Glutamatergic neuron (in vitro differentiated cells): ENCODE measurements at regions not wholly inside any gene's neighbourhood (a gene's known extent, or its start where the extent isn't known, plus 50 kb on each side); places are given as distances from the start of the nearest gene placed in this dataset.

Experiments used
- DNase-seq: peaks from one replicate; pipeline ENCODE4 v3.0.0; 2022
- H3K27ac Mint-ChIP-seq: one replicate; pipeline ENCODE4 v1.8.0; 2020; ENCODE audit warnings: mild to moderate bottlenecking, mixed read lengths, inconsistent platforms; ENCODE audit not compliant: unreplicated experiment
- H3K27me3 Mint-ChIP-seq: one replicate; pipeline ENCODE4 v1.8.0; 2020; ENCODE audit warnings: mild to moderate bottlenecking, moderate library complexity, mixed read lengths, inconsistent platforms; ENCODE audit not compliant: unreplicated experiment
- H3K36me3 Mint-ChIP-seq: one replicate; pipeline ENCODE4 v1.8.0; 2020; ENCODE audit warnings: mild to moderate bottlenecking, mixed read lengths, inconsistent platforms; ENCODE audit not compliant: unreplicated experiment
- H3K4me1 Mint-ChIP-seq: one replicate; pipeline ENCODE4 v1.8.0; 2020; ENCODE audit warnings: mild to moderate bottlenecking, low read depth, mixed read lengths, inconsistent platforms; ENCODE audit not compliant: unreplicated experiment
- H3K4me3 Mint-ChIP-seq: one replicate; pipeline ENCODE4 v1.8.0; 2020; ENCODE audit warnings: mild to moderate bottlenecking, mixed read lengths, inconsistent platforms; ENCODE audit not compliant: unreplicated experiment
- H3K9me3 Mint-ChIP-seq: one replicate; pipeline ENCODE4 v1.8.0; 2020; ENCODE audit warnings: mild to moderate bottlenecking, moderate library complexity, mixed read lengths, inconsistent platforms; ENCODE audit not compliant: unreplicated experiment
- TF ChIP-seq, protein P1 (sequence below): fragments of 200-600 bp; sonication (generic); IDR thresholded peaks from one replicate; pipeline ENCODE4 v1.5.0; 2021; ENCODE audit not compliant: partially characterized antibody, unreplicated experiment

DNA sequence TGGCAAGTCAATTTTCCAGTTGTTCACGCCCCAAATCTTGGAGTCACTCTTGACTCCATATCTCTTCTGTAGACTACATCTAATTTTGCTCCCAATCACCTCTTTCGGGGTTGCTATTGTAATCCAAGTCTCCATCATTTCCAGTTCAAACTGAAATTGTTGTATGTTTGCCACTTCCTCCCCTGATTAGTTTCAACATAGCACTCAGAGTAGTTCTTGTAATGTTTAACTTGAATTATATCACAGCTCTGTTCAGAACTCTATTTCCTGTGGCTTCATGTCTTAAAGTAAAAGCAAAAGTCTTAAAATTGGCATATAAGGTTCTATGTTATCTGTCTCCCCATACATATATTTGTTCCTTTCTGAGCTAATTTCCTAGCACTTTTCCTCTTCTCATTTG is 348.5 kb upstream of the RIOK2 start:
- Mint-ChIP-seq H3K27ac (no peak overlapping the region), H3K27me3 (no peaks in the 10 kb centered on the region), H3K36me3 (no peaks in the 10 kb centered on the region), H3K9me3 (no peaks in the 10 kb centered on the region), H3K4me3 (no peak overlapping the region), H3K4me1 (peaks cover 4% of the 10 kb centered on the region)
- DNase-seq: no peak
- TF ChIP-seq, protein P1, sequence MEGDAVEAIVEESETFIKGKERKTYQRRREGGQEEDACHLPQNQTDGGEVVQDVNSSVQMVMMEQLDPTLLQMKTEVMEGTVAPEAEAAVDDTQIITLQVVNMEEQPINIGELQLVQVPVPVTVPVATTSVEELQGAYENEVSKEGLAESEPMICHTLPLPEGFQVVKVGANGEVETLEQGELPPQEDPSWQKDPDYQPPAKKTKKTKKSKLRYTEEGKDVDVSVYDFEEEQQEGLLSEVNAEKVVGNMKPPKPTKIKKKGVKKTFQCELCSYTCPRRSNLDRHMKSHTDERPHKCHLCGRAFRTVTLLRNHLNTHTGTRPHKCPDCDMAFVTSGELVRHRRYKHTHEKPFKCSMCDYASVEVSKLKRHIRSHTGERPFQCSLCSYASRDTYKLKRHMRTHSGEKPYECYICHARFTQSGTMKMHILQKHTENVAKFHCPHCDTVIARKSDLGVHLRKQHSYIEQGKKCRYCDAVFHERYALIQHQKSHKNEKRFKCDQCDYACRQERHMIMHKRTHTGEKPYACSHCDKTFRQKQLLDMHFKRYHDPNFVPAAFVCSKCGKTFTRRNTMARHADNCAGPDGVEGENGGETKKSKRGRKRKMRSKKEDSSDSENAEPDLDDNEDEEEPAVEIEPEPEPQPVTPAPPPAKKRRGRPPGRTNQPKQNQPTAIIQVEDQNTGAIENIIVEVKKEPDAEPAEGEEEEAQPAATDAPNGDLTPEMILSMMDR: no peak

DNA sequence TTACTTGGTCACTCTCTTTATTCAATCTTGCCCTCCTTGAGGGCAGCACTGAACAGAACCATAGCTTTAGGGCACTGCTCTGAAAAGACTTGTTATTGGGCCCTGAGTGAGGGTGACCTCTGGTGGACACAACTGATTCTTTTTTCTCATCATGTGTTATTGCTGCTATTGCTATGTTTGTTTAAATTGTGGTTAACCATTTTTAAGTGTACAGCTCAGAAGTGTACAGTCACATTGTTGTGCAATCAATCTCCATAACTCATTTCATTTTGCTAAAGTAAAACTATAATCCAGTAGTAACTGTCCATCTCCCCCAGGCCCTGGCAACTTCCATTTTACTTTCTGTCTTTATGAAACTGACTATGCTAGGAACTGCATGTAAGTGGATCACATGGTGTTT is 351.1 kb upstream of the RIOK2 start:
- Mint-ChIP-seq H3K36me3 (no peaks in the 10 kb centered on the region), H3K27me3 (no peaks in the 10 kb centered on the region), H3K4me1 (no peaks in the 10 kb centered on the region), H3K27ac (no peak overlapping the region), H3K9me3 (no peaks in the 10 kb centered on the region), H3K4me3 (no peak overlapping the region)
- no peak for DNase-seq
- TF ChIP-seq, protein P1: peak; percentile 64

DNA sequence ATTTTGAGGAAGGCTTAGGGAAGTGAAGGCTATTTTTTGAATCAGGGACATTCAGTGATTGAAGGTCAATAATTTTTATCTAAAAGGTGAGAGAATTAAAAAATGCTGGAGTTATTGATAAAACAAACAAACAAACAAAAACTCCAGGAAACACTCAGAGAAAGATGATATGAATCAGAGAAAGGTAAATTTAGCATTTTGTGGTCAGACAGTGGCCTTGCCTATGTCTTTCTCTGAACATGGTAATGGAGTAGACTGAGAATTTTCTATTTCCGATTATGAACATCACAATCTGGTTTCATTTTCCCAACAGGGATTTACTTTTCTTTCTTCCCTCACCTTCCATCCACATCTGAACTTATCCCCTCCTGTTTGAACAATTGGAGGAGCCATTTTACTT is 353.6 kb upstream of the RIOK2 start:
- Mint-ChIP-seq H3K27ac (no peak overlapping the region), H3K4me1 (no peaks in the 10 kb centered on the region), H3K9me3 (no peaks in the 10 kb centered on the region), H3K4me3 (no peak overlapping the region), H3K27me3 (no peaks in the 10 kb centered on the region), H3K36me3 (no peaks in the 10 kb centered on the region)
- no peak for DNase-seq
- TF ChIP-seq, protein P1: no peak

DNA sequence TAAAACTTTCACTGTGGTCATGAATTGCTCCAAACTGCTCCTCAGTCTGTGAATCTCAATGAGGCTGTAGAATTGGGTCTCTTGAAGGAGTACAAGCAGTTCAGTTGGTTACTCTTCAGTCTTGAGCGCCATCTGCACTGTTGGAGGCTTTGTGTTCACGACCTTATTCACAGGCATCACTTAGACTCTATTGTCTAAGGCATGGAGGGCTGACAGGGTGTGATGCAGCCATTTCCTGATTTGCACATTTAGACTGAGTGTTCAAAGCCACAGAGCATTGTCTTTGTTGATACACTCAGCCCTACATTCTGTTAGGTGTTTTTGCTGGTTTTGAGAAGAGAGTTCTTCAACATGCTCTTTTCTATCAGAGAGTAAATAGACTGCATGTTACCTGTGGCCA is 355.9 kb upstream of the RIOK2 start:
- no peak overlapping the region for H3K4me3 Mint-ChIP-seq
- H3K27me3 Mint-ChIP-seq: no peaks in the 10 kb centered on the region
- DNase-seq: no peak
- H3K27ac Mint-ChIP-seq: no peak overlapping the region
- H3K36me3 Mint-ChIP-seq: no peaks in the 10 kb centered on the region
- H3K9me3 Mint-ChIP-seq: no peaks in the 10 kb centered on the region
- TF ChIP-seq, protein P1: no peak
- no peaks in the 10 kb centered on the region for H3K4me1 Mint-ChIP-seq

DNA sequence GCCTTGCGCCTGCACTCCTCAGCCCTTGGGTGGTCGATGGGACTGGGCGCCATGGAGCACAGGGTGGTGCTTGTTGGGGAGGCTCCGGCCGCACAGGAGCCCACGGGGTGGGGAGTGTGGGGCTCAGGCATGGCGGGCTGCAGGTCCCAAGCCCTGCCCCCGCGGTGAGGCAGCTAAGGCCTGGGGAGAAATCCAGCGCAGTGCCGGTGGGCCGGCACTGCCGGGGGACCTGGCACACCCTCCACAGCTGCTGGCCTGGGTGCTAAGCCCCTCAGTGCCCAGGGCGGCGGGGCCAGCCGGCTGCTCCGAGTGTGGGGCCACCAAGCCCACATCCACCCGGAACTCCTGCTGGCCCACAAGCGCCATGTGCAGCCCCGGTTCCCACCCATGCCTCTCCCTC is 358.8 kb upstream of the RIOK2 start:
- Mint-ChIP-seq H3K4me1 (no peaks in the 10 kb centered on the region), H3K27me3 (no peaks in the 10 kb centered on the region), H3K9me3 (no peaks in the 10 kb centered on the region), H3K36me3 (no peaks in the 10 kb centered on the region), H3K4me3 (no peak overlapping the region), H3K27ac (no peak overlapping the region)
- TF ChIP-seq, protein P1: no peak
- no peak for DNase-seq
